GM18498 (cell line): ENCODE measurements at regions not wholly inside any gene's neighbourhood (a gene's known extent, or its start where the extent isn't known, plus 50 kb on each side); places are given as distances from the start of the nearest gene placed in this dataset.

Experiments used
- ATAC-seq: cut with Tn5 transposase; IDR thresholded peaks from one replicate; pipeline ENCODE4 v1.9.1; 2021; ENCODE audit warnings: mild to moderate bottlenecking, moderate library complexity; ENCODE audit not compliant: unreplicated experiment

DNA sequence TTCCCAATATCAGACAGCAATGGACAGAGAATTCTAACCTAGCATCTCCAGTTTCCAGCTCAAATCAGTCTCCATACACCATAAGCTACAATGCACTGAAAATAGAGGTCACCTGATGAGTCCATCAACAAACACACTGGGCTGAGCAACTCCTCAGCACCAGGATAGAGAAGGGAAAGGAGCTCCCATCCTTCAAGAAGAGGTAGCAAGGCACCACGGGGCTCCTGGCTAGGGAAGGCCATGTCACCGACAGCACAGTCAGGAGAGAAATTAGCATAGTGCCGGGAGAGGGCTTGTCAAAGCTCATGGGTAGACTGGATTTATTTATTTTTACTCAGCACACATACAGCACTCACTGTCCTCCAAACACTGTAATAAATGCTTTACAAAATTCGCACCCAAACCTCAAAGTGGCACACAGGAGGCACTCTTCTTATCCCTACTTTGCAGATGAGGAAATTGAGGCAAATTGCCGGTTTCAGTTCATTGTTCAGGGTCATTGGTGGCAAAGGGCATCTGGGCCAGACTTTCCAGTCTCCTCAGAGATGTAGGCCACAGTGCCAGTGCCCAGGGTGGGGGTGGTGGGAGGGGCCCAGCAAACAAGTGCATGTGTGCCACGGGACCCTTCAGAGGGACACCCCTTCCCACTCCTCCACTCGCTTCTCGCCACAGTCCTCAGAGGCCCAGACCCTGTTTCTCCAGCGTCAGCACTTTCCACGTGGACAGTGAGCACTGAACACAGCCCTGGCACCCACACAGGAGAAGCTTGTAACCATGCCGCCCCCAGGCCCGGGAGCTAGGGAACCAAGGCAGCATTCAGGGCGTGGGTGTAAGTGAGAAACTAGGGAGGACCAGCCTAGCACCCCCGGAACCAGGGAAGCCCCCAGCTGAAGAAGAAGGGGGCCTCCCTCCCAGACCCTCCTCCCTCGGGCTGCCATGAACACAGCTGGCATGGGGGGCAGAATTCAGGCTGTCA, 1417.4 kb downstream of the TBC1D22A start:
- no peak for ATAC-seq

DNA sequence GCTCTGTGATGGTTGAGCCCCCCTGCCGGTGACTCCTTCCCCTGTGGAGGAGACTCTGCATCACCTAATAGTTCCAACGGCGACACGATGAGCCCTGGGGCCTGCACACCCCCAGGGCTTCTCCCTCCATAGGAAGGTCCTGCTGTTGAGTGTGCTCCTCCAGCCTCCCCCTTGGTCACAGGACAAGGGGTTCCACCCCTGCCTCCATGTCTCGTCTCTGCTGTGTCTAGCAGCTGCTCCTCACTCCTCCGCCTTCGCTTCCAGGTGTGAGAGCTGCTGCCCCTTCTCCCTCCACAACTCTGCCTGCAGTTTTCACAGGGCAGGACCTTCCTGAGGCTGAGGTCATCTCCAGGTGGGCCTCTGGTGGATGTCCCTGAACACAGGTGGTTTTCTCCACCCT, 1416.1 kb downstream of the TBC1D22A start:
- no peak for ATAC-seq

DNA sequence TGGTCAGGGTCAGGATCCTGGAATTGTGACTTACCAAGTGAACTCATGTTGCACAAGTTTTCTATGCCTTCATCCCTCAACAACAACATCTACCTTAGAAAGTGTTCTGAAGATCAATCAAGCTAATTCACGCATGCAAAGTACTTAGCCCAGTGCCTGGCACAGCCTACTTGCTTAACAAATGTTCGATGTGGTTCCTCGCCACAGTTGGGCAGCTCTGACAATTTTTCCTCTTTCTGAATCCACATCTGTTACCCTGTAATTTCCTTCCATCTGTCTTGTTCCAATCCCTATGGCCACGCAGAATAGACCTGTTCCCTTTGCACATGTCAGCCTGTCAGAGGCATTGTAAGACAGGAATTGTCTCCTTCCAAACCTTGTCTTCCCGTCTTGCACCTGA, 1415.2 kb downstream of the TBC1D22A start:
- ATAC-seq = no peak

DNA sequence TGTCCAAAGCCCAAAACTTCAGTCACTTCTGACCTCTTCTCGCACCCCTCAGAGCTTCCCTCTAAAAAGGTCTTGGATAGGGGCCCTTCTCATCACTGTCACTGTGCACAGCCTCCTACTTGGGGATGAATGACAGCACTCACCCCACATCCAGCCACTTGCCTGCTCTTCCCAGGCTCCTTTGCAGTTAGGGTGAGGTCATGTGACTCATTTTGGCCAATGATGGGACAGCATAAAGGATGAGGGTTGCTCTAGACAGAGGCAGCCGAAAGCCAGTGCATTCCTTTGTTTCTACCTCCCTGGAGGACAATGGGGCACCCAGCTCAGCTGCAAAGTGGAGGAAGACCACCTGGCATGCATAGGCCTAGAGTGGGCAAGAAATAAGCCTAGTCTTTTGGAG, 1413.3 kb downstream of the TBC1D22A start:
- no peak for ATAC-seq

DNA sequence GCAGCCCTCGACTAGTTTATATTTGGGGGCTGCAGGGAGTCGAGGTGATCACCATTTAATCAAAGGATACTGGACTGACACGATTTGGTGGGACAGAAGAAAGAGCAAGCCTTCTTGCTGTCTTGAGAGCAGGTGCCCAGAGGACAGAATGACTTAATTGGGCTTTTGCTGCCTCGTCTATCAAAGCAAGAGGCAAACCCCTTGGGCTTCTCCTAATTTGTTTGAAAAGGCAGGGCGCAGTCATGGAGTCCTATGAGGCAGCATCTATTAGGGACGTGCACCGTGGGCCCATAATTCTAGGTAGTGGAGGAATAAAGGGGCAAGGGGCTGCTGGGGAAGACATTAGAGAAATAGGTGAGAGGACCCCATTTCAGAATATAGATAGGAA, 1411.3 kb downstream of the TBC1D22A start:
- no peak for ATAC-seq

DNA sequence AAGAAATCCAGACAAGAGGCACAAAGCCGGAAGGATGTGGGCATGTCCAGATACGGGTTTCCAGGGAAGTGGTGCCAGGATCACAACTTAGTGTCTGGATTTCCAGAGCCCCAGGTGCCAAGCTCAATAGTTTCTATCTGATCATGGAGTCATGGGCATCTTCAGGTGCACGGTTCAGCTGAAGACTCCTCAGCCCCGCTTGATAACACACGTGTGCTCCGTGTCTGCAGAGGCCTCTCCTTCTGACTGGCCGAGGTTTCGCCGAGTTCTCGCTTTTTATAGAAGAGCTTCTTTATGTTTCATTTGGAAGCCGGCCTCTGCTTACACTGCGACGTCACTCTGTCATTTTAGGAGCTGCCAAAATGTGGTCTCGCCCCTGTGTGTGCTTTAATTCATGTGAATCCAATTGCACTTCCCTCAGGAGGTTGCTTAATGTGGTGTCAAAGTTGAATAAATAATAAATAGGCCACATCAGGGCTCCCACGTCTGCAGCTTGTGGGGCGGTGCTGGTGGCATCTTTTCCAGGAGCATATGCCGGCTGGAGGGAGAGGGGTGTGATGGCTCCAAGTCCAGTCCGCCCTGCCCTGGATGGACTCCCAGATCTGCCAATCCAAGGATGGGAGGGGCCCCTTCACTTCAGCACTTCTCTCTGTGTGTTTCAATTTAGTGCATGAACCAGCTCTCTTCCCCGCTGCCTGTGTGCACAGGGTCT, 1410.8 kb downstream of the TBC1D22A start:
- ATAC-seq = no peak

DNA sequence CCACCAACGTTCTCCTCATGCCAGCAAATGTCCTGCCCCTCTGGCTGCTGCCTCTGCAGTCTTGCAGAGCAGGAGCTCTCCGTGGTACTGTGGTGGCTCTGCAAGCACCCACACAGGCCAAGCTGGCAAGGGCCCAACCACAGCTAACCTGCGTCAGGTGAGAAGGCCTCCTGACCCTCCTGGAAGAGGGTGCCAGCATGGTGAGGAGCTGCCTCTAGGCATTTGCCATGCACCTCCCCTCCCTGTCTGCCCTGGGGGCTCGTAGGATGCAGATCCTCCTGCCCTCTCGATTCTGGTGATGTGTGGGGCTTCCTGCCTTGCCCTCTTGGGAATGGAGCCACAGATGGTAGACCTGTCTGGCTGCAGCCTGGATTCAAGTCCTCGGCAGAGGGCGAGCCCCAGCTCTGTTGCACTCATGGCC, 1408.8 kb downstream of the TBC1D22A start:
- ATAC-seq = no peak

DNA sequence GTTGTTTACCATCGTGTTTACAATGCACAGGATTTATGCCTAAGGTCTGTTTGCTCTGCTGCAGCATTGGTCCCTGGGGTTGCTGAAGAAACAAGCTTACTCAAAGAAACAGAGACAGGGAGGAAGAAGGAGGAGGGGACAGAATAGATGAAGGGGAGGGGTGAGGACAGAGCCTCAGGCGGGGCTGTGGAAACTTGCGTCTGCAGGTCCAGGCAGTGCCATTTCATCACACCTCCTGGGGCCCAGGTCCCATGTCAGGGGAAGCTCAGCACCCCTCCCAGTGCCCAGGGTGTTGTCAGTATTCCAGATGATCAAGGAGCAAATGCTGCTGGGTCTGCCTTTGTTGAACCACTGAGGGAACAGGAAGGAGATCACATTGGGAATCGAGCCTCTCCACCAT, 1406.8 kb downstream of the TBC1D22A start:
- ATAC-seq = no peak

DNA sequence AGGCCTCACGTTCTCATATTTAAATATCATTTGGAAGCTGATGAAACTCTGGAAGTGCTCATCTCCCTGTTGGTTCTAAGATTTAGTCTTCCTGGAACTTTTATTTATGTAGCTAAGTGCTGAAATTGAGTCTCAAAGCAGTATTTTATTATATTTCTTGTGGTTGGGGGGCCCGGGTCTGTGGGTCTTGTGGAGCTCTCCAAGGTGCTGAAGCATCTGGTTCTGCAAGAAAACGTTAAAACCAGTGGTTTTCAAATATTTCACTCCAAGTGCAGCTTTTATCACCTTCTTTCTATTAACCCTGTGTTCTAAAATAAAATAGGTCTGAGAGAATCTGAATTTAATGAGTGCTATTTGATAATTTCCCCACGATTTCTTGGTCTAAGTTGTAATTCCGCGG, 1404.8 kb downstream of the TBC1D22A start:
- ATAC-seq = no peak

DNA sequence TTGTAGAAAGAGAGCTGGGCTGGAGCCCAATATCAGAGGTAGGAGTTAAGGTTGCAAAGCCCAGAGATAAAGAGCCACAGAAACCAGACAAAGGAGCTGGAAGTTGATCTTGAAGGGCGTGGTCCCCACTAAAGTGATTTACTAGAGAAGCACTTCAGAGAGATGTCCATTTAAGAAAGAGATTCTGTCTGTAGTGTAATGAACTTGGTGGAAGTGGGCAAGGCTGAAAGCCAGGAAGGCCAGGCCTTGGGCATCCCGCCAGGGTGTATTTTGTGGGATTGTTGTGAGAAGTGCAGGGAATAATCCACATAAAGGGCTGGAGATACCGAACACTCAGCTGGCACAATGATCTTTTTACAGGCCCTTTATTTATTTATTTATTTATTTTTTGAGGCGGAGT, 1398.8 kb downstream of the TBC1D22A start:
- no peak for ATAC-seq

DNA sequence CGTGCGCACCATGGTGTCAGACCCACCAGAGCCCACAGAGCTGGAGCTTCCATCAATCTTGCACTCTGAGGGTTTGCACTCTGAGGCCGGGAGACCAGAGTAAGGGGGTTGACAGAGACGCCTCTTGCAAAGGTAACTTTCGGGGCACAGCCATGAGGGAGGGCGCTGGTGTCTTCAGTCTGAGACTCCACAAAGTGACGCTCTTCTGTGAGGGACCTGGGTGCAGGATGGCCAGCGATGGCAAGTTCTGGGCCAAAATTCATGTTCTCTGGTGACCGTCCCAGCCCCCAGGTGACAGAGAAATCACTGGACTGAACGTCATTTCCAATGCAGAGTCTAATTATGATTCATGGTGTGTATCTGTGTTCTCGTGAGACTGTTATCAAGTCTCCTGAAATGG, 1395.2 kb downstream of the TBC1D22A start:
- ATAC-seq = no peak

DNA sequence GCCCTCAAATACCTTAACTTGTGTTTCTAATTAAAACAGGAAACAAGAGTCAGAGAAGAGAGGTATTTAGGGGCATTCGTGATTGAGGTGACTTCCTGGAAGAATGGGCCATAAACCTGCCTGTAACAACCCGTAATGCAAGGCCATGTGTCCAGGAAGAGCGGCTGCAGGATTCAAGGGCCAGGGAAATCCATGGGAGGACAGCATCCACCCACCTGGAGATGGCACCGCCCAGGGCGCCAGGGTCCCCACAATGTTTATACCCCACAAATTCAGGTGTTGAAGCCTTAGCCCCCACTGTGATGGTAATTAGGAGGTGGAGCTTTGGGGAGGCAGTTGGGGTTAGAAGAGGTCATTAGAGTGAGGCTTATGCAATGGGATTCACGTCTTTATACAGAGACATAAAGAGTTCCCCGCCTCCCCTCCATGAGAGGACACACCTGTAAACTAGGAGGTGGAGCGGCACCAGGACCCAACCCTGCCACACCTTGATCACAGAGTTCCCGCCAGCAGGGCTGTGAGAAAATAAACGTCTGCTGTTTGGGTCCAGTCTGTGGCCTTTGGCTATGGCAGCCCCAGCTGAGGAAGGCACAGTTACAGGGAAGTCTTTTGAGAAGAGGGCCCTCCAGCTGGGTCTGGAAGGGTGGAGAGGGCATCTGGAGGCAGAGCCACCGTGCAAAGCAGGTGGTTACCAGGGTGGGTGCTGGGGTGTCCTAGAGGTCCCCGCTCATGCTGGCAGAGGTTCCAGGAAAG, 1394.3 kb downstream of the TBC1D22A start:
- ATAC-seq = no peak

DNA sequence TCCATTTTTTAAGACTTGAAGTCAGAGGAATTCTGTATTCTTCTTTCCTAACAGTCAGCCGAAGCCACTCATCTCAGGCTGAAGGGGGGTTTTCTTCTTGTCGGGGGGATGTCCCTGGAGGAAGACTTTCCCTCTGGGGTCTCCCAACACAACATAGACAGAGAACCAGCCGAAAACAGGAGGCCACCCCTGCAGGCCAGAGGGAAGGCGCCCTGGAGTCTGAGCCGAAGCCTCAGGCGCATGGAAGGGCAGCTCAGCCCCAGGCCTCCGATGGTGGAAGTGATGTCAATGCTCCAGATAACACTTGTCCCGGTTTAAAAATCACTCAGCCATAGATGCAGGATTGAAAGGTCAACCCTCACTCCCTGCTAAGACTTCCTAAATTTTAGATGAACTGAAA, 1393.0 kb downstream of the TBC1D22A start:
- no peak for ATAC-seq

DNA sequence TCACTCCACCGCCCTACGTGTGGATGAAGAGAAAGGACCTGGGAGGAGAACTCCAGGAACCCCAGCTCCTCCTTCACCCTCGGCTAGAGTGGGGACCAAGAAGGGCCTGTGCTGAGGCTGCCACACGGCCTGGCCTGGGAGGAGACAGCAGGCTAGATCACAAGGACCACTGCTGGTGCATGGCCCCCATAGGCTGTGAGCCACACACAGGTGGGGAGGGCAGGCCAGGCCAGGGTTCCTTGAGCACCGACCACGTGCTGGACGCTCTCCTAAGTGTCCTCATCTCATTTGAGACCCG, 1392.4 kb downstream of the TBC1D22A start:
- ATAC-seq = no peak

DNA sequence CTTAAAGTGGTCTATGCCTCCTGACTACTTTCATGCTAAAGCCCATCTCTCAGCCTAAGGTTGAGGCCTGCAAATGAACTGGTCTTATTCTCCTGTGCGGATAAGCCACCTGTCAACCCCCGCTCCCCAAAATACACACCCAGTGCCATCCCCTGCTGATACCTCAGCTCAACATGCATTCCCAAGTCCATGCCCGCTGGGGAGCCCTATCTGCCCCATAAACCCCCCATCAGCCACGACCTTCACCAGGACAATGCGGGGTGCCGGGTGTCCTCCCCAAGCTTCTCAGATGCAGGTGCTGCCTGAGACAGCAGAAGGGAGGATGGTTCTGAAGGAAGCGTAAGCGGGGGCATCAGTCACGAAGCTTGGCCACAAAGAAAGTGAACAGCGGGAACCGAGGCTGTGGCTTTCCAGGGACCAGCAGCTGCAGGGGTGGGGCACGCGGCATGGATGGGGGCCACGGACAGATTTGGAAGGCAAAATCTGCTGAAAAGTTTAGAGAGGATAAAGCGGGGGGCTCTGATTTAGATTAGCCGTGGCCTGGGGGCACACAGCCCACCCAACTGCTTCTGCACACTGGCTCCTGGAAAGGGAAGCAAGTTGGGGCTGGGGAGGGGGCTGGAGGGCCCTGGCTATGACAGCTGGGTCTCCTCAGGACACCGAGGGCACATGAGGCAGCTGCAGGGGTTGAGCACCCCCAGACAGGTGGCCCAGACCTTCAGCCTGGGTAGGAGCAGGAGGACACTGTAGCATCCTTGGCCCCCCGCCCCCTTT, 1391.9 kb downstream of the TBC1D22A start:
- ATAC-seq = no peak

DNA sequence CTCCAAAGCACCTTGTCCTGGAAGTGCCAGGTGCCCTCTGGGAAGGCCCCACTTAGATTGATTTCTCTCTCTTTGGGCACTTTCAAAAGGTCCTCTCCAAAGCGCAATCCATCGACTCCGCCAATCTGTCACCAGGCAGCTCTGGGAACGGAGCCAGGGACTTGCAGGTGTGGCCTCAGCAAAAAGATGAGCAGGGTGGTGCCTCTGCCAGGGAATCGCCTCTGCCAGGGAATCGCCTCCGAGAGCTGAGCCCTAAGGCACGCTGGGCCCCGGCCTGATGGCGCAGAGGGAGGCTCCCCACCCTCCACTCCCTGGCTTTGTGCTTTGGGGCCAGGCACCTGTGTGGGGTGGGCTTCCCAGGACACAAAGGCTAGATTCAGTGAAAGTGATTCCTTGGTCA, 1391.3 kb downstream of the TBC1D22A start:
- no peak for ATAC-seq

DNA sequence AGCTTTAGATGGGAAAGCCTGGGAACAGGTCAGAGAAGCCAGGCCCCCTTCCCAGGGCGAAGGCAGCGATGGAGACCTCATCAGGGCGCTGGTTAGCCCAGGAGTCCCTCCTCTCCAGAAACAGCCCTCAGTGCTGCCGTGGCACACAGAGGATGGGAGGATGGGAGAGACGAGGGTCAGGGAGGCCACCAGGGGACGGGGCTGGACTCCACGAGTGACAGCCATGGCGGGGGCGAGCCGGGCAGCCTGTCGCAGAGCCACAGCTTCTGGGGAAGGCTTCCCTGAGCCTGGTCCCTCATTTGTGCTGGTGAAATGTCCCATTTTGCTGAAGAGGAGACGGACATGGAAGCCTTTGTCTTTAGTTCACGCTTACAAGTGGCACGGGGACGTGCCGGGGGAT, 1390.5 kb downstream of the TBC1D22A start:
- no peak for ATAC-seq

DNA sequence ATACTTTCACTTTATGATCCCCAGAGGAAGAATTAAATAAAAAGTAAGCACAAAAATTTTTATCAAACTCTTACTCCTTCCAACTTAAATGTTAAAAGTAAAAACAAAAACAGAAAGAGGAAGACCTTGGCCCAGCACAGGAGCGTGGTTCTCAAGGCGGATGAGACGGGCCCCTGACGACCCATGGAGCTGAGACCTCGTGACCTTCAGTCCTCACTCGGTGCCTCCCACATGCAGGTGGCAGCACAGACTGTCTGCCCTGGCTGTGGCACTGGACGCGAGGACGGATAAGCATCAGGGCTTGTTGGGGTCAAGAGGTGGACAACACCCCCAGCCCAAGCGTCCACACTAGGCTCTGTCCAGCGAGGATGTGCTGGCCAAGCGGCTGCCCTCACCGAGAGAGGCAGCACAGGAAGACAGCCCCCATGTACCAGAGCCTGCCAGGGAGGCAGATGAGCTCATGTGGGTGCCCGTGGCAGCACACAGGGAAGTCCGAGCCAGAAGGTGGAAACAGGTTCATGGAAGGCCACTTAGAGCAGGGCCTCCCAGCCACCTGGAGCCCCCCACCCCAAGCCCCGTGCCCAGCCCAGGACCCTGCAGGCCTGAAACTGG, 1389.8 kb downstream of the TBC1D22A start:
- no peak for ATAC-seq

DNA sequence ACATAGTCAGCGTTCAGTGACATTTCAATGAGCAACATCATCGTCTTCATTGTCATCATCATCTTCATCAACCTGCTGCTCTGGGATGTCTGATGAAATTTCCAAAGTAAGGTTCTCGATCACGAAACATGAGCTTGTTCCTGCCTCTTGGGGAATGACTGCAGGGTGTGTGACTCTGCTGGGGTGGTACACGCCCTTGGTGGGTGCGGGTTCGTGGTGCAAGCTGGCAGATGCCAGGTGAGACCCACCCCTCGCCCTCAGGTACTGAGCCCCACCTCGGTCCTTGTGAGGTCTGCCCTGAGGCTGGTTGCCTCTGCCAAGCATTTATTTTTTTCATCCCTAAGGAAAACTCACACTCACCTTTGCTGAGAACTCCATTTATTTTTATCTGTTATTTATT, 1389.2 kb downstream of the TBC1D22A start:
- no peak for ATAC-seq

DNA sequence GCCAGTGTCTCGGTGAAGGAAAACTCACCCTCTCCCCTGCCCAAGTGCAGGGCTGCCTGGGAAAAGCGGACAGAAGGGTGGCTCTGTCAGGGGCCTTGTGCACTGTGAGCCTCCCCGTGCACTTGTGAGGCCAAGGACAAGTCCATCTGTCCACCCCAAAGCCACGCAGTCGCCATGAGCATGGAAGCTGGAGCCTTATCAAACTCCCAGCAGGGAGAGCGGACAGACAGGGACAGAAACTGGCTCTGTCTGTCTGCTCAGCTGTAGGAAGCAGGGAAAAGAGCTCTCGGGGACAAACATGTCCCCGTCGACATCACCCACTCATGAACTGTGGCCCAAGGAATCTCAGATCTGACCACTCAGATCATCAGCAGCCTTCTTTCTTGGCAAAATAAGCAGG, 1385.4 kb downstream of the TBC1D22A start:
- ATAC-seq = no peak

DNA sequence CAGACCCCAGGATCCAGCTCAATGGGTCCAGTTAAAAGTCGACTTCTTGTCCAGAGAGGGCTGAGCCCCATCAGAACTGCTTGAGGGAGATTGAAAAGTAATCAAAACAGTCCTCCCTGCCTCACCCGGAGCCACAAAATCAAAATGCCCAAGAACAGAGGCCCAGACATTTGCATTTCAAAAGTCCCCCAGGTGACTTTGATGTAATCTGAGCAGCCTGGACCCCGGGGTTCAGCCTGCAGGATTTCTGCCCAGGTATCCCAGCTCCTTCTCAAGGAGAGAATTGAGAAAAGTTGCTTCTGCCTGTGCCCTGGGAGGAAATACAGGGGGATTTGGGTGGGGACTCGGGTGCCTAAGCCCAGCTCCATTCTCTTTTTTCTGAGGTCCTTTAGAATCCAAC, 1385.0 kb downstream of the TBC1D22A start:
- no peak for ATAC-seq
